ENCODE measurements at regions not wholly inside any gene's neighbourhood (a gene's known extent, or its start where the extent isn't known, plus 50 kb on each side); places are given as distances from the start of the nearest gene placed in this dataset.

DNA sequence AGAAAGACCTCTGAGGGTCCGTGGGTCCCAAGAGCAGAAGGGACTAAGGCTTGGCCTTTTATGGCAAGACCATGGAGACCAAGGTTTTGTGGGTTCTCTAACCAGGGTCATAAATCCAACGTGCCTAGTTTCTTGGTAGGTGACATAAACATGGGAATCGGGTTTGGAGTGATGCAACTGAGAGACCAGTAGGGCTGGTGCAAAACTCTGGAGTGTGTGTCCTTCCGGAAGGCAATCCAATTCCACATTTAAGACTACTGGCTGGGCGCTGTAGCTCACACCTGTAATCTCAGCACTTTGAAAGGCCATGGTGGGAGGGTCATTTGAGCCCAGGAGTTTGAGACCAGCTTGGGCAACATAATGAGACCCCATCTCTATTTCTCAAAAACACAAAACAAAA lies 116.5 kb upstream of the ARG1 start (continued):
- TF ChIP-seq KDM5A (IDR thresholded peaks at IDR 0.05; ENCODE audit: low read length) (no peak), GTF2F1 (IDR thresholded peaks at IDR 0.05; ENCODE audit: borderline replicate concordance, low read depth, low read length) (no peak)
